HepG2 (cell line): ENCODE measurements at regions not wholly inside any gene's neighbourhood (a gene's known extent, or its start where the extent isn't known, plus 50 kb on each side); places are given as distances from the start of the nearest gene placed in this dataset.

Experiments used
- ATAC-seq: fragments of 200-7000 bp; cut with Tn5 transposase; 3 replicates; pipeline ENCODE4 v1.9.1; 2020; ENCODE audit warnings: mild to moderate bottlenecking, moderate library complexity
- BruUV-seq: library from RNA; stranded (reverse); fragments of 400-500 nt; replicated peaks from 2 replicates; lab custom pipeline; 2021; lab: Mats Ljungman, UMichigan
- CTCF ChIA-PET: fragments of 300-600 bp; formaldehyde crosslinking; extraction: SDS; loops from one replicate; lab custom pipeline; 2021; ENCODE audit warnings: low total read pairs, inconsistent platforms, low intra/inter-chr PET ratio; lab: Yijun Ruan, JAX
- POLR2A ChIA-PET: fragments of 350-600 bp; sonication (Branson Sonifier 250); formaldehyde crosslinking; loops from one replicate; lab custom pipeline; 2020; ENCODE audit warnings: antibody characterized with exemption, inconsistent platforms; lab: Yijun Ruan, JAX
- DNase-seq: peaks from one replicate; pipeline ENCODE4 v3.0.0-alpha.2; 2015; ENCODE audit warnings: low spot score
- FAIRE-seq: peaks from 3 replicates; lab custom pipeline; 2011; peaks lifted over from hg19 to GRCh38; lab: Jason Lieb, UNC
- H2AFZ ChIP-seq: one replicate; pipeline ENCODE4 v1.6.1; 2011; ENCODE audit warnings: low read length, inconsistent platforms
- H3K27ac ChIP-seq: fragments of 300-600 bp; 3 replicates; pipeline ENCODE4 v1.8.0; 2011; ENCODE audit warnings: mixed run types, mild to moderate bottlenecking, mixed read lengths, low read length, inconsistent platforms; ENCODE audit not compliant: insufficient read depth; ENCODE audit errors: extremely low read length
- H3K27me3 ChIP-seq, 2 experiments: fragments of 200-600 bp in 1 of 2; 2 replicates in 1 of 2; 3 replicates in 1 of 2; pipeline versions ENCODE4 v1.6.0 to v1.8.0; 2011; ENCODE audit warnings: low read length in 2 of 2, mild to moderate bottlenecking in 2 of 2, moderate library complexity in 2 of 2, inconsistent platforms in 1 of 2; ENCODE audit not compliant: insufficient read depth in 2 of 2, control insufficient read depth in 1 of 2
- H3K36me3 ChIP-seq, 2 experiments: fragments of 200-600 bp in 1 of 2; replicated peaks in 1 of 2; 2 replicates in 1 of 2; 3 replicates in 1 of 2; pipeline versions ENCODE4 v1.5.1 to v1.8.0; 2011; ENCODE audit warnings: low read length in 2 of 2, inconsistent platforms in 1 of 2; ENCODE audit not compliant: insufficient read depth in 2 of 2, control insufficient read depth in 1 of 2
- H3K4me1 ChIP-seq: 2 replicates; pipeline ENCODE4 v1.5.1; 2012; ENCODE audit warnings: low read length, inconsistent platforms; ENCODE audit not compliant: insufficient read depth
- H3K4me2 ChIP-seq: 2 replicates; pipeline ENCODE4 v1.6.0; 2011; ENCODE audit warnings: low read depth, low read length, inconsistent platforms
- H3K4me3 ChIP-seq, 3 experiments: fragments of 200-600 bp in 1 of 3; sonication (generic), shearing (Covaris generic) in 1 of 3; replicated peaks in 1 of 3; 2 replicates each; pipeline ENCODE4 v1.5.1; 2011 to 2016; ENCODE audit warnings: low read length in 3 of 3, inconsistent platforms in 2 of 3, low read depth in 2 of 3, mild to moderate bottlenecking in 2 of 3, control low read depth in 1 of 3, mixed read lengths in 1 of 3; ENCODE audit not compliant: insufficient read depth in 1 of 3
- H3K79me2 ChIP-seq: one replicate; pipeline ENCODE4 v1.6.1; 2011; ENCODE audit warnings: low read length, inconsistent platforms; ENCODE audit not compliant: insufficient read depth
- H3K9ac ChIP-seq: 2 replicates; pipeline ENCODE4 v1.6.0; 2011; ENCODE audit warnings: mild to moderate bottlenecking, low read depth, low read length, inconsistent platforms; ENCODE audit not compliant: insufficient read depth
- H3K9me3 ChIP-seq: 2 replicates; pipeline ENCODE4 v1.5.1; 2012; ENCODE audit warnings: mild to moderate bottlenecking, low read length
- H4K20me1 ChIP-seq: 2 replicates; pipeline ENCODE4 v1.6.0; 2011; ENCODE audit warnings: inconsistent platforms, mild to moderate bottlenecking, low read length, moderate library complexity; ENCODE audit not compliant: insufficient read depth
- CCDC6 ChIP-seq: sonication (generic); formaldehyde crosslinking; IDR thresholded peaks from 2 replicates; pipeline ENCODE4 v1.8.1; 2022; ENCODE audit warnings: mild to moderate bottlenecking, missing genetic modification reagents, moderate library complexity
- CEBPG ChIP-seq: IDR thresholded peaks from 2 replicates; pipeline ENCODE4 v1.6.1; 2016
- DNMT3B ChIP-seq: conservative IDR thresholded peaks from 2 replicates; pipeline ENCODE4 v1.6.1; 2016; ENCODE audit warnings: missing biosample characterization, control low read depth
- HDAC6 ChIP-seq: fragments of 200-600 bp; sonication (generic); IDR thresholded peaks from 2 replicates; pipeline ENCODE4 v1.7.0; 2017; ENCODE audit warnings: mild to moderate bottlenecking, antibody characterized with exemption, low read length, low read depth
- HOMEZ ChIP-seq: IDR thresholded peaks from 2 replicates; pipeline ENCODE4 v1.6.1; 2016; ENCODE audit warnings: low read depth
- ISL2 ChIP-seq: sonication (generic); formaldehyde crosslinking; IDR thresholded peaks from 2 replicates; pipeline ENCODE4 v1.5.0; 2020; ENCODE audit warnings: missing genetic modification reagents
- MBD4 ChIP-seq: IDR thresholded peaks from 2 replicates; pipeline ENCODE4 v1.6.1; 2012; ENCODE audit warnings: low read length, inconsistent platforms, borderline replicate concordance
- NFE2L2 ChIP-seq: fragments of 150-350 bp; IDR thresholded peaks from 2 replicates; pipeline ENCODE4 v1.6.1; 2014; ENCODE audit warnings: low read length
- PATZ1 ChIP-seq: sonication (generic); formaldehyde crosslinking; IDR thresholded peaks from 2 replicates; pipeline ENCODE4 v1.4.0; 2020; ENCODE audit warnings: missing genetic modification reagents
- POGZ ChIP-seq: sonication (generic); formaldehyde crosslinking; IDR thresholded peaks from 2 replicates; pipeline ENCODE4 v1.4.0; 2020; ENCODE audit warnings: mild to moderate bottlenecking, missing genetic modification reagents
- RAD51 ChIP-seq: fragments of 450-650 bp; IDR thresholded peaks from 2 replicates; pipeline ENCODE4 v1.6.1; 2016; ENCODE audit warnings: borderline replicate concordance
- RCOR2 ChIP-seq: IDR thresholded peaks from 2 replicates; pipeline ENCODE4 v1.6.1; 2016; ENCODE audit warnings: missing biosample characterization, missing genetic modification reagents
- SRF ChIP-seq: IDR thresholded peaks from 2 replicates; pipeline ENCODE4 v1.6.1; 2011; ENCODE audit warnings: mild to moderate bottlenecking, low read depth, low read length, moderate library complexity
- TEAD3 ChIP-seq: optimal IDR thresholded peaks from 2 replicates; pipeline ENCODE3; 2016; ENCODE audit warnings: borderline replicate concordance
- ZNF276 ChIP-seq: sonication (generic); formaldehyde crosslinking; IDR thresholded peaks from 2 replicates; pipeline ENCODE4 v1.4.0; 2020; ENCODE audit warnings: mild to moderate bottlenecking, low read depth, missing genetic modification reagents
- ZNF292 ChIP-seq: sonication (generic); formaldehyde crosslinking; IDR thresholded peaks from 2 replicates; pipeline ENCODE4 v1.8.1; 2022; ENCODE audit warnings: mild to moderate bottlenecking, low read depth, missing genetic modification reagents, borderline replicate concordance
- ZNF746 ChIP-seq: sonication (generic); formaldehyde crosslinking; IDR thresholded peaks from 2 replicates; pipeline ENCODE4 v1.8.0; 2022; ENCODE audit warnings: mild to moderate bottlenecking, missing genetic modification reagents
- ZNF816 ChIP-seq: sonication (generic); formaldehyde crosslinking; IDR thresholded peaks from 2 replicates; pipeline ENCODE4 v1.8.0; 2022; ENCODE audit warnings: missing genetic modification reagents, mild to moderate bottlenecking, borderline replicate concordance
- WGBS: methylation state at CpG from one replicate; pipeline ENCODE4 v1.1.6; 2017; ENCODE audit warnings: low lambda C conversion rate; 5-methylcytosine and 5-hydroxymethylcytosine counted together
- in situ Hi-C: cut with HindIII; loops from 2 replicates; pipeline ENCODE4 v1.10.0; 2017; ENCODE audit warnings: low pct_unique_long_range_greater_than_20kb; ENCODE audit not compliant: extremely low pct_ligation_motif_present
- intact Hi-C: fragments of 100-400 bp; cut with micrococcal nuclease; formaldehyde crosslinking; loops from one replicate; pipeline ENCODE4 v1.10.0; 2022; ENCODE audit not compliant: unreplicated experiment

GRCh38 chr4:189869236-189869635, 71.4 kb upstream of the FRG1 start:
- 0% methylated on average over 4 of the region's 7 CpGs for WGBS
- in situ Hi-C loops = no loop called here
- no TSS peak for BruUV-seq

More at GRCh38 chr4:189869236-189869635, 71.4 kb upstream of the FRG1 start:
- no peaks in the 10 kb centered on the region for H3K9me3 ChIP-seq
- H3K4me1 ChIP-seq = no peaks in the 10 kb centered on the region
- POLR2A ChIA-PET = no interaction called here
- H3K27ac ChIP-seq = no peak overlapping the region
- CTCF ChIA-PET = no interaction called here
- FAIRE-seq (no peak), DNase-seq (no peak), ATAC-seq (no peak)
- no peak overlapping the region for H3K9ac ChIP-seq
- no peaks in the 10 kb centered on the region for H3K36me3 ChIP-seq
- no peak overlapping the region for H3K4me3 ChIP-seq
- H2AFZ ChIP-seq = no peak overlapping the region
- no peaks in the 10 kb centered on the region for H3K79me2 ChIP-seq
- 0 out of 5 replicates have a peak, but pooled peaks cover 0 to 1% of the 10 kb centered on the region in 2 experiments for H3K27me3 ChIP-seq
- intact Hi-C loops = no loop called here
- no peaks in the 10 kb centered on the region for H4K20me1 ChIP-seq
- TF ChIP-seq PATZ1 (no peak), ZNF292 (CRISPR knock-in tag) (no peak), POGZ (CRISPR knock-in tag) (no peak), ZNF816 (CRISPR knock-in tag) (no peak), DNMT3B (CRISPR knock-in tag) (no peak), NFE2L2 (no peak), HOMEZ (CRISPR knock-in tag) (no peak), CCDC6 (no peak), MBD4 (no peak), TEAD3 (CRISPR knock-in tag) (no peak), RCOR2 (no peak), ZNF276 (CRISPR knock-in tag) (no peak), HDAC6 (no peak), ISL2 (no peak), RAD51 (no peak), SRF (no peak), CEBPG (CRISPR knock-in tag) (no peak), ZNF746 (no peak)
- H3K4me2 ChIP-seq = no peak overlapping the region
